Stimulated activated CD4-positive, alpha-beta T cell treated with anti-CD3 and anti-CD28 coated beads, Interleukin-4, amount 100 ng/mL, for 1 hour (primary cell): ENCODE measurements at regions not wholly inside any gene's neighbourhood (a gene's known extent, or its start where the extent isn't known, plus 50 kb on each side); places are given as distances from the start of the nearest gene placed in this dataset.
"Not testable (repeated sequence)": the region's sequence is repeated elsewhere in the genome, so short reads cannot be mapped to it uniquely, and the experiment has no call there.

Experiments
- DNase-seq: peaks from one replicate; pipeline ENCODE4 v3.0.0-alpha.2; 2020

DNA sequence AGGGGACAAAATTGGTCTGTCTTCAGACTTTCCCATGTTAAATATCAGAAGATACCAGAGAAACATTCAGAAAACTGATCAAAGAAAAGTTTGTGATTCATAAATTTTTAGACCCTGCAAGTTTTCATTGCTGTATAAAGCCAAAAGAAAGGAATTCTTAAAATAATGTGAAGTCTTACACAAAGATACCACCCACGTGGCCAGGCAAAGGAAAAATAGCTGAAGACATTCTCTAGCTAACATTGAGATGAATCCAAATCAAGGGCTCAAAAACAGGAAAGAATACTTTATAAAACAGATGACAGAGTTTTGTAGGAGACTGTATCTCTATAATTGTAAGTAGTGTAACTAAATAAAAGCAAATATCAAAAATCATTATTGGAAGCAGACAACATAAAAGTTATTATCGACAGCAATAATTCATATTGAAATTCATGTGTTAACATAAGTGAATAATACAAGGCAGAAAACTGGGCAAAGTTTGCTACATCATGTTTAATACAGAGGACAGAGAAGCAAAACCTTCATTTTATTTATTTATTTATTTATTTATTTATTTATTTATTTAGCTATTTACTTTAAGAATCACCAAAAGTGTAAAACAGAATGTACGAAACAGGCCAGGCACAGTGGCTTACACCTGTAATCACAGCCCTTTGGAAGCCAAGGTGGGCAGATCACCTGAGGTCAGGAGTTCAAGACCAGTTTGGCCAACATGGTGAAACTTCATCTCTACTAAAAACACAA, 204.6 kb upstream of the SLIT2 start:
- no peak for DNase-seq

DNA sequence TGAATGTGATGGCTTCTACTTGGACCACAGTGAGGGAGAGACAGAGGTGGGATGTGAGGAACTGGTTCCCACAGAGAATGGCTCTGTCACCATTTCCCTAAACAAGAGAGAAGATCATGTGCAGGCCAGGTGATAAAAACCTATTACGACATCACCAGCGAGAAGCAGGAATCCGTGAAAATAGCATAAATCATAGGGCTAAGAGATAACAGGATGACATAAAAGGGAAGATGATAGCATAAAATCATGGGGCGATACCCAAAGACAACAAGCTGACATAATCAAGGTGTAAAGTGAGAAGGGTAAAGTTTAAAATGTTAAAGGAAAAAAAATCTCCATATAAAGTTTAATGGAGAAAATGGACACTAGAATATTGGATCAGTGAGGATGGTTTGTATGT, 205.5 kb upstream of the SLIT2 start:
- no peak for DNase-seq

DNA sequence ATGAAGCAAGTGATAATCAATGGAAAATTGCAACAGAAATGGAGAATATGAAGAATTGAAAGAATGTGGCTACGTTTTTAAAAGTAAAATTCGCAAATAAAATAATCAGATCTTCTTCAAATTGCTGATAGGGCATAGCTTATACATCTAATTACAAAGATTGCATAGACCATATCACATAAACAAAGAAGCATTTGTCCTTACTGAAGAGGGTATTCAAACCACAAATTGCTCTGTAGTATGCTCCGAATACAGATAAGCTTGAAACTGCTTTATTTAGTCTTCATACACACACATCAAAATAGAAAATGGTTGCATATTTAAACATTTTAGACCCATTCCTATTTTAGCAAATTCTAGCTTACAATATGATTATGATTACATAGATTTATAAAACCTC, 206.7 kb upstream of the SLIT2 start:
- DNase-seq, result no peak

DNA sequence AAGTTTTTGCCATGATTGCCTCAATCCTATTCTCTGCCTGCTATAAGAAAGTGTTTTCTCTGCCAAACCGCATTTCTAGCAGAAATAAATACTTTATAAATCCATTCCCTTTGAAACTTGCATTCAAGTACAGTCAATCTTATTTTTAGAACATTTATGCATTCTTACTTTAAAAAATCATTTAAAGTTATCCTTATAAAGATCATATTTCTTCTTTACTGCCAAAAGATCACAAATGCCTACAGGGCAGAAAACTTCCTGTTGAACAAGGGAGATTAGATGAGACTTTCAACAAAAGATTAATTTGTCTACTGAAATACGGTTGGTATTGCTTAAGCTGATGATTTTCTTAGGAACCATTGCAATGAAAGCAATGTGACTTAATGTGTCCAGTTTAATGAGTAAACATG, 207.2 kb upstream of the SLIT2 start:
- DNase-seq, result no peak

DNA sequence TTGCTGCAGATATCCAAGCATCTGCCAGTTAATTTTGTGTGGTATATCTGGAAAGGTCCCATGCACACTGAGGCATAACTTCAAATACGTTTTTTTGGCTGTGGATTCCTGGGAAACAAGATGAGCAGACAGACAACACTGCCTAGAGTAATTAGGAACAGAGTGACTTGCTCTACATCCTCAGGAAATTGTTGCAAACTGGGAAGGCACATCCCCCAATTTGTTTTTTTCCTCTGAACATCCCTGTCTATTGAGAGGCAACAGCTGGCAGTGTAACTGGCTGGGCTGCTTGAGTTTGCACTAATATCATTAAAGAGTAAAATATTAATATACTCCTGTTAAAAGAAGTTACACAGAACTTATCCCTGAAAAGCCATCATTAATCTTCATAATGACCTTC, 207.7 kb upstream of the SLIT2 start:
- no peak for DNase-seq

DNA sequence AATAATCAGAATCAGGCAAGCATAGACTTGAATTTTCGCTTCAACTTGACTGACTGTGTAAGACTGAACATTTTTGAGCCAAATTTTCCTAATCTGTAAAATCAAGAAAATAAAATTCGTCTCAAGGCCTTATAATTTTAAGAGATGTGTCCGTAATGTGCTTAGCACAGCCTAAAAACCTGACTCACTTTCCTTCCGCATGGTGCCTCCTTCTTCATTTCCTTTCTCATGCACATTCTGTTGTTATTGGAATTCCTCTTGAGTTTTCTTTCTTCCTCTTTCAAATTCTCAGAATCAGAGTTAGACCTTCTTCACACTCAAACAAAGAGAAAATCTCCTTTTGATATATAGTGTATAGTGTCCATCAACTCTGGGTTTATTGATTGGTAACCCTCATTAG, 208.9 kb upstream of the SLIT2 start:
- DNase-seq, result no peak

DNA sequence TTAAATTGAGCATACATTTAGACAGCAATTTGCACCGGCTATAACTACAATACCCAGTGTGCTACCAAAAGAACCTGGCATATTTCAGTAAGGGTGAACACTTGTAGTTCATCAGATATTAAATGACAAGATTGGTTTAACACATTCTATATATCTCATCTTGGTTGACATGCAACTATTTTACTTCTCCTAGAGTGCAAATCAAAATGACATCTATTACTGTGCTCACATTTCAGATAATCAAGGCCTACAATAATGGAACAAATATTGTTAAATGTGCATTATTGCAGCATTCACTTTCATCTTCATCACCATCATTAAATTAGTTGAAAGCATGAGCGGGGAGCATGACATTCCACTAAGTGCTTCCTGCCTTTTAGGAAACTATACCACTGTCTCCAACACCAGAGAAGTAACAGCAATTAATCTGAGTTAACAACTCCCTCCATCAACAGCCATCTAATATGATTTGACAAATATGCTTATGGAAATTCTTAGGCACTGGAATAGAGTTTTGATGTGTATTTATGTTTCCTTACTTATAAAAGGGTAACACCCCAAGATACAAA, 209.8 kb upstream of the SLIT2 start:
- DNase-seq, result no peak

DNA sequence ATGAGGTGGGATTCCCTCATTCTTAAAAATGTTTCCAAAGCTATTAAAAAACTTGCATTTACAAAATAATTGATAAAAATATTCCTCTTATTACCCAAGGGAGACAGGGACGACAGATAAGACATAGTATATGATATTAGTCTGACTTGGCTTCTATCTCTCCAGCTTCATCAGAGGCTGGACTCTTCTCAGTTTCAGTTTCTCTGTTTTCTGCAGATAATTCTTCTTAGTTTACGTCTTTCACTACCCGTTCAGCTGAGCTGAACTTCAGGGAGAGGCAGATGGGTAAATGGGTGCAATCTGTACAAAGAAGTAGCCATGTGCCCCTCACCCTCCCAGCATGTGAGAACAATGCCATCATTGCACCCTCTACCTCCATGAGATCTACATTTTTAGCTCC, 214.0 kb upstream of the SLIT2 start:
- no peak for DNase-seq

DNA sequence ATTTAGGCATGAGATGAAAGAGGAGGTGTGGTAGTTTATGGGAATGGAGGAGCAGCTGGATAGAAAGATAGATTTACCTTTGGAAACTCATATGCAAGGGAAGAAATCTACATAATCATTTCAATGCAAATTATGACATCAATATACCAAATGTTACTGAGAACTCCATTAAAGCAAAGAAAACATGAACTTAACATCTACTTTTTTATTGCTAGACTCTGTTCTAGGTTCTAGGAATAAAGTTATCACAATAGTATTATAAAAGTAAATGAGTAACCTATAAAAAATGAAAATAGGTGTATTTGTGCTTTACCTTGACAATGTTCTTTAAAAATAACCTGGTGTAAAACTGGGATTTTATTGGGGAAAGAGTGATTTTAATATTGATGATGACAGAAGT, 221.6 kb upstream of the SLIT2 start:
- no peak for DNase-seq

DNA sequence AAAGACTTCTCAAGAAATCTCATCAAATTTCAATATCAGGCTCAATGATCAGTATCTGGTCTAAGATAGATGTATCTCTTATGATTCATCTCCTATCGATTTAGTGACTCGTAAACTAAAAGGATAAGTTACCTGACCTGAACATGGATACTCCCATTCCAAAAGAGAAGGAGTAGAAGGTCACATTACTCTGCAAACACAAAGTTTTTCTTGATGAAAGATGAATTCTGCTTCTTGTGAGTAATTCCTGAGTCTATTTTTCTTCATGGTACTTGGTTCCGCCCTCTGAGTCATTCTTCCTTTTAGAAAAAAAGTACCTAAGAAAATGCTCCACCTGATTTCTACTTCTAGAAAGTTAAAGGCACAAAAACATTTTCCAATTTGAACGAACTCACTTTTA, 223.1 kb upstream of the SLIT2 start:
- no peak for DNase-seq

DNA sequence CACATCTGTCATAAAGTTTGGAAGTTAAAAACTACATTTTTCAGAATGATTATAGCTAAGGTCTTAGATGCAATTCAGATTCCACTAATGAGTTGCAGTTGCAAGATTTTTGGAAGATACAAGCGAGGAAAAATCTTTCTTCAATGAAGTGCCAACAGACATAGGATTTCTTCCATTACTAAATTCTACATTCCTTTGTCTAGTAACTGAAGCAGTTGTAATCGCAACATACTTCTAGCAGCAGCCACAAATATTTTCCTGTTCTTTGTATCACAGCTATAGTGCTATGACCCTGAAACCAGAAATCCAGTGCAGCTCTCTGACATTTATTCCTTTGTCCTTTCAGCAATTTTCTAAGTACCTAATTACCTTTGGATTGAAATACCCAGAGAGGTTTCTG, 225.2 kb upstream of the SLIT2 start:
- no peak for DNase-seq

DNA sequence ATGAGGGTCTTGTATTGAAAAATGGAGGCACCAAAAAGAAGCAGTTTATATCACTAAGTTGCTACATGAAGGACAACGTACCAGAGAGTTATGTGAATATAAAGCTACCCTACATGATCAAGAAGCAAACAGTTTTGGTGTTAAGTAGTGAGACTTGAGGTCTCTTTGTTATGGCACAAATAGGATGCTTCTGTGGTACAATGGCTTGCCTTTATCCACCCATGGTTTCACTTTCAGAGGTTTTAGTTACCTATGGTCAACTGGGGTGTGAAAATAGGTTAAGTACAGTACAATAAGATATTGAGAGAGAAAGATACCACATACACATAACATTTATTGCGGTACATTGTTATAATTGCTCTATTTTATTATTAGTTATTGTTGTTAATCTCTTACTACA, 229.2 kb upstream of the SLIT2 start:
- no peak for DNase-seq

DNA sequence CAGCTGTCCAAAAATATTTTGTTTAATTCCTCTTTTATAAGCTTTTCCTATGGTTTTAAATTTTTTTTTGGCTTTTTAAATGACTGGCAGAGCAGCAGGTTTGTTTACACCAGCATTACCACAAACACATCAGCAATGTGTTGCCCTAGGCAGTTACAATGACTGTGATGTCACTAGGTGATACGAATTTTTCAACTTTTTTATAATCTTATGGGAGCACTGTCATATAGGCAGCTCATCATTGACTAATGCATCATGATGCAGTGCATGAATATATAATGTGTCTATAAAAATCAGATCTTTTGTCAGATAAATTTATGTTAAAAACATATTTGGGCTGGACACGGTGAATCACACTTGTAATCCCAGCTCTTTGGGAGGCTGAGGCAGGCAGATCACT, 231.6 kb upstream of the SLIT2 start:
- DNase-seq, result no peak

DNA sequence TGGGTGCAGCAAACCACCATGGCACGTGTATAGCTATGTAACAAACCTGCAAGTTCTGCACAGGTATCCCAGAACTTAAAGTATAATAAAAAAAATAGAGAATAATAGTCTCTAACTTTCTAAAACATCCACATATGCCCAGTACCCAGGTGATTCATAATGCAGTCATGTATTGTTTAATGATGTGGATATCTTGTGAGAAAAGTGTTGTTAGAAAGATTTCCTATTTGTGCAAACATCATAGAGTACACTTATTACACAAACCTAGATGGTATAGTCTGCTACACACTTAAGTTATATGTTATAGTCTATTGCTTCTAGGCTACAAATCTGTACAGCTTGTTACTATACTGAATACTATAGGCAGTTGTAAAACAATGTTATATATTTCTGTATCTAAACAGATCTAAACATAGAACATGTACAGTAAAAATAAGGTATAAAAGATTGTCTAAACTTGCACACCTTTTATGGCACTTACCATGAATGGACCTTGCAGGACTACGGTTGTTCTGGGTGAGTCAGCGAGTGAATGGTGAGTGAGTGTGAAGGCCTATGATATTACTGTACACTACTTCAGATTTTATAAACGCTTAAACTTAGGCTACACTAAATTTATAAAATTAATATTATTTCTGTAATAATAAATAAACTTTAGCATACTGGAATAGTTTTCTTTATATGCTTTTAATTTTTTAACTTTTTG, 232.2 kb upstream of the SLIT2 start:
- no peak for DNase-seq

DNA sequence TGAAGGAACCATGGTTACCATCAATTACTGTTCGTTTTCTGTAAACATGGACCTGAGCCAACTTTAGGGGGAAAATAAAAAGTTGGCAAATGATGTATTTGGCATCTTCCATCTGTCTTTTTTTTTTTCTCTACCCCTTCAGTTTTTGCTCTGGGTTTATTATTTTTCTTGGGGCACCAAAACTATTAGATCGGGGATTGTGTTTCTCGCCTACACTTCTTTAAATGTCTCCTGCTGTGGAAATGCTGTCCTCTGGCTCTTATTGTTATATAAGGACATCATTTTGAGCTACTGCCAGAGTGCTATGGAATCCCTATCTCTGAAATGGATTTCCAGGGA, 234.0 kb upstream of the SLIT2 start:
- DNase-seq, result no peak

DNA sequence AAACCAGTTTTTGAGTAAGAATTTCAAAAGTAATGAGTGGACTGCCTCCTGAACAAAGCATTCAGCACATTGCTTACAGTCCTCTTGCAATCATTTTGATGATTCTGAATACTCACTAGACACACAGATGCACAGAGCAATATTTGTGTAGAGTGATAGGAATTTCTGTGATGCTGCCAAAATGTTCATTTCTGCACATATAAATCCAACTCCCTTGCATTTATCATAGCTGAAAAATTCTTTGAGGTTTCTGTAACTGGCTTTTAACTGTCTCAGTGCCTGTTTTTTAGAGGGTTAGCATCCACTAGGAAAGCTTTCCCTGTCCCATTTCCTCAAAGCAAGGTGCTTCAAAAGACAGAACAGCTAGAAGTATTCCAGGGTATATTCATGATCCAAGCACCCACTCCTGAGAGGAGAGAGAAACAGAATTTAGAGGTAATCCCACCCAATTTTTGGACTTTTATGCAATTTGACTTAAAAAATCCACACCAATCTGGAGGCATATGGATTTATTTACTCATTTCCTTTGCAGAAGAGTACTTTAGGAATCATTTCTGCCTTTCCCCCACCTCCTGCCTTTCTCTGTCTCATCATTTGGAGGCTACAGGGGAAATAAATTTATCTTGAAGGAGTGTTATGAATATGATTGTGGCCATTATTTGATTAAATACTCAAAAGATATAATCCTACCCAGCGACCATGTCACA, 234.5 kb upstream of the SLIT2 start:
- DNase-seq, result no peak

DNA sequence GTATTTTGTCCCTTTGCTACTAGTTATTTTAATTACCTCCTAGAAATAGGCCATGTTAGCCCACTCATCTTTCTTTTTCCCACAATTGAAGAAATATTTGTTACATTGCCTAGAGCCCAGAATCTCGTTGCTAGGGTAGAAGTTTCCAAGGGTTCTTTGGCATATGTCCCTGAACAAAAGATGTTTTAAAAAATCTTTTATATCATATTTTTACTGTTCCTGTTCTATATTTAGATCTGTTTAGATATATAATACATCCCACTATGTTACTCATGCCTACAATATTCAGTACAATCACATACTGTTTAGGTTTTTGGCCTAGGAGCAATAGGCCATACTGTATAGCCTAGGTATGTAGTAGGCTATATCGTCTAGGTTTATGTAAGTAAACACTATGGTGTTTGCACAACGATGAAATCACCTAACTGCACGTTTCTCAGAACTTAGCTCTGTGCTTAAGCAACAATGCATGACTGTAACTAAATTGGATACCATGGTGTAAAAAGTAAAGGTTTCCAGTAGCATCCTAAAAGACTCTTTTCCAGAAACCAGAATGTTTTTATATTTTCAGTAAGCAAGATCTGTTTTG, 236.0 kb upstream of the SLIT2 start:
- no peak for DNase-seq

DNA sequence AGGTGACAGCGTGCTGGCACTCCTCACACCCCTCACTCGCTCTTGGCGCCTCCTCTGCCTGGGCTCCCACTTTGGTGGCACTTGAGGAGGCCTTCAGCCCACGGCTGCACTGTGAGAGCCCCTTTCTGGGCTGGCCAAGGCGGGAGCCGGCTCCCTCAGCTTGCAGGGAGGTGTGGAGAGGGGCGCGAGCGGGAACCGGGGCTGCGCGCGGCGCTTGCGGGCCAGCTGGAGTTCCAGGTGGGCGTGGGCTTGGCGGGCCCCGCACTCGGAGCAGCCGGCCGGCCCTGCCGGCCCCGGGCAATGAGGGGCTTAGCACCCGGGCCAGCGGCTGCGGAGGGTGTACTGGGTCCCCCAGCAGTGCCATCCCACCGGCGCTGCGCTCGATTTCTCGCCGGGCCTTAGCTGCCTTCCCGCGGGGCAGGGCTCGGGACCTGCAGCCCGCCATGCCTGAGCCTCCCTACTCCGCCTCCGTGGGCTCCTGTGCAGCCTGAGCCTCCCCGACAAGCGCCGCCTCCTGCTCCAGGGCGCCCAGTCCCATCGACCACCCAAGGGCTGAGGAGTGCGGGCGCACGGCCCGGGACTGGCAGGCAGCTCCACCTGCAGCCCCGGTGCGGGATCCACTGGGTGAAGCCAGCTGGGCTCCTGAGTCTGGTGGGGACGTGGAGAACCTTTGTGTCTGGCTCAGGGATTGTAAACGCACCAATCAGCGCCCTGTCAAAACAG, 247.7 kb upstream of the SLIT2 start:
- DNase-seq, result not testable (repeated sequence)

DNA sequence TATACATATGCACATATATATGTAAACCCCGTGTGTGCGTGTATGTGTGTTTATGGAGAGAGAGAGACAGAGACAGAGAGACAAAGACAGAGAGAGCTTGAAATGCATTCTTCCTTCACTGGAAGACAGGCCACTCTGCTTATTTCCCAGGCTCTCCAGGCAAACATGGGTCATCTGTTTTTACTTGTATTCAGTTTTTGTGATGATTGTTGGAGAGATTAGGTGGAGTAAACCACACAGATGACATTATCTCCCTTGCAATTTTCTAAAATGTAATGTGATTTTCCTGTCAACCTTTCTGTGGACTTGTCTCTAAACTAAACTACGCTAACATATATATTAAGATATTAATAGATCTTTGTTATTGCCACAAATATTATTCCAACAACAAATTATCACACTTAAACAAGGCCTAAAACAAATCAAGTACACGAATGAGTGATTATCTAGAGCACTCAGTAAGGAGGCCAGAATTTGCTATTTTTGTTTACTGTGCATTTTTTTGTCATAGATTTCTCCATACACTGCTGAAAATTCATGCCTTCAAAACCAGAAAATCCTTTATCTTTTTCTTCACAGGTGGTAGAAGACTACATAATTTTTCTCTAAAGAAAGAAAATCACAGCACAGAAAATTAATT, 251.8 kb upstream of the SLIT2 start:
- DNase-seq, result no peak

DNA sequence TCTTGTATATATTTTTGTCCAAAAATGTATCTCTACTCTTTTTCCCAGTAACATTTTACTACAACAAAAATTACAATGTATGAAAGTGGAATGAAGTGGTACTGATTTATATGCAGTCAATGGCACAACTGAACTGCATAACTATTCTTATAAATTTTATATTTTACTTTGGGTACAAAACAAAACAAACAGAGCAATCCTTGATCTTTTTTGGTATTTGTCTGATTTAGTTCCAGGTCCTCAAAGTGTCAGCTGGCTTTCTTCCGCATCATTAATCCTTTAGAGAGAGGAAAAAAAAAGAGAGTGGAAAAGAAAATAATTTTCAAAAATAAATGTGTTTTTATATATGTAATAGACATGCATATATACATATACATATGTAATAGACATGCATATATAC, 252.4 kb upstream of the SLIT2 start:
- DNase-seq, result no peak

DNA sequence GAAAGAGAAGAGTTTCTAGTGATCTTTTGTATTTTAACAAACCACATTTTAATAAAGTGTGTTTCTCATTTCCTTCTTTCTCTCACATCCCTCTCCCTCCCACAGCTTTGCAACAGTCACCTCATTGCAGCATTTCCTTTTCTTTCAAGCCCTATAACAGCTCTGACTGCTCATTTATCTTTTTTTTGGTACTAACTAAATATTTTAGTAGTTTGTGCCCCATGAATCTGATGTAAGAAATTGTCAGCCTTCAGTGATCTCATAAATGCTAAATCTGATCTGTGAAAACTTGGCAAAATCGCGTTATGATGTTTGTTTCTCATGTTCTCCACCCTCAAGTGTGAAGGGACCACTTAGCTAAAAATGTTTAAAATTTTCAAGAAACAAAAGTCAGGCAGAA, 258.5 kb upstream of the SLIT2 start:
- no peak for DNase-seq

DNA sequence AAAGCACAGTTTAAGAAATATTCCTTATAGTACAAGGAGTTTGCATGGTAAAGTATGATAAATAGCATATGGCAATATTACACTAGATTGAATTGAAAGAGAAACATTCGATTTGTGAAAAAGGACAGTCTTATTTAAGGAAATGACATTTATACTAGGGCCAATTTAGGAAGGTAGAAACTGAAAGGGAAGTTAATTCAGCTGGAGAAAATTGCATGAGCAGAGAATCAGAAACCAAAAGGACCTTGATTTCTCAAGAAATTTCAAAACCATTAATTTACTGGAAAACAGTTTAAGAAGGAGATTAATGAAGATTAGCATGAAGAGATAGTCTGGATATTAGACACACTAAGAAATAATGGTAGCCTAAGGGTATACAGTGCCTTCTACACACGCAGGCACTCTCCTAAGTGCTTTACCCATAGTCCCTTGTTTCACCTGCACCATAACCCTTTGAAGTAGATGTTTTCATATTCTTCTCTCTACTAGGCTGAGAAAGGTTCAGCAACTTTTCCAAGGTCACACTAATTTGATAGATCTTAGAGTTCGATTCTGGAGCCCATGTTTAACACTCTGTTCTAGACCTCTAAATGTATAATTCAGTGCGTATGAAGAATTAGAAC, 259.1 kb upstream of the SLIT2 start:
- no peak for DNase-seq
